ENCODE measurements at regions not wholly inside any gene's neighbourhood (a gene's known extent, or its start where the extent isn't known, plus 50 kb on each side); places are given as distances from the start of the nearest gene placed in this dataset.

DNA sequence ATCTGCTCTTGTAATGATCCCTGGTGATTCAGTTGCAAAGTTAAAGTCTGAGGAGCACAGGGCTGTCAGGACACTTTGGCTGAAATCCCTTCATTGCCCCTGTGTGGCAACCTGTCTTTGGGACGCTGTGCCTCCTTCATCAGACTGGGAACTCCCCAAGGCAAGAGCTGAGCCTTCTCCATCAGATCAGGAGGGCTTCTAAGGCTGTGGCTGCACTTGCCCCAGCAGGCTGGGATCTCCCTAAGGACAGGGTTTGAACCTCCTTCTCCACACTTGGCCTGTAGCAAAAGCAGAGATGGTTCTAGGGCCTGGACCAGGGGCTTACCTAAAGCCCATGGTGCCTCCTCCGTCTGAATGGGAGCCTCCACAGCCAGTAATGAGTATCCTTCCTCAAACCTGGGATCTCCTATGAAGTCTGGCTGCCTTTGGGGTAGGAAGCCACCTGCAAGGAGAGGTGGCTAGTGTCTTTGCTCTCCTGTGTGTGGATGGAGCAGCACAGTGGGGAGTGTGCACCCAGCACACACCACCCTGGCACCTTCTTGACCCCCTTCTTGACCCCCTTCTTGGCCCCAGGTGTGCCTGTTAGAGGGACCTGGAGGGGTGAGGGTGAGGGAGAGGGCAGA lies 79.0 kb upstream of the NKD1 start:
- H3K27me3 ChIP-seq (ENCODE audit: insufficient read depth, low read depth, severe bottlenecking), result no peaks in the 10 kb centered on the region
- no peaks in the 10 kb centered on the region for H3K9me3 ChIP-seq (ENCODE audit: severe bottlenecking)
- DNase-seq, result no peak
- TF ChIP-seq, protein P1, sequence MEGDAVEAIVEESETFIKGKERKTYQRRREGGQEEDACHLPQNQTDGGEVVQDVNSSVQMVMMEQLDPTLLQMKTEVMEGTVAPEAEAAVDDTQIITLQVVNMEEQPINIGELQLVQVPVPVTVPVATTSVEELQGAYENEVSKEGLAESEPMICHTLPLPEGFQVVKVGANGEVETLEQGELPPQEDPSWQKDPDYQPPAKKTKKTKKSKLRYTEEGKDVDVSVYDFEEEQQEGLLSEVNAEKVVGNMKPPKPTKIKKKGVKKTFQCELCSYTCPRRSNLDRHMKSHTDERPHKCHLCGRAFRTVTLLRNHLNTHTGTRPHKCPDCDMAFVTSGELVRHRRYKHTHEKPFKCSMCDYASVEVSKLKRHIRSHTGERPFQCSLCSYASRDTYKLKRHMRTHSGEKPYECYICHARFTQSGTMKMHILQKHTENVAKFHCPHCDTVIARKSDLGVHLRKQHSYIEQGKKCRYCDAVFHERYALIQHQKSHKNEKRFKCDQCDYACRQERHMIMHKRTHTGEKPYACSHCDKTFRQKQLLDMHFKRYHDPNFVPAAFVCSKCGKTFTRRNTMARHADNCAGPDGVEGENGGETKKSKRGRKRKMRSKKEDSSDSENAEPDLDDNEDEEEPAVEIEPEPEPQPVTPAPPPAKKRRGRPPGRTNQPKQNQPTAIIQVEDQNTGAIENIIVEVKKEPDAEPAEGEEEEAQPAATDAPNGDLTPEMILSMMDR (IDR thresholded peaks at IDR 0.05; ENCODE audit: low read depth, low read length), result no peak
- no peaks in the 10 kb centered on the region; the same call in 1 of the 2 replicates for H3K36me3 ChIP-seq
- H3K4me3 ChIP-seq (ENCODE audit: low read depth, low read length), result no peak overlapping the region
- peak overlapping the region; percentile 98 for H3K27ac ChIP-seq

DNA sequence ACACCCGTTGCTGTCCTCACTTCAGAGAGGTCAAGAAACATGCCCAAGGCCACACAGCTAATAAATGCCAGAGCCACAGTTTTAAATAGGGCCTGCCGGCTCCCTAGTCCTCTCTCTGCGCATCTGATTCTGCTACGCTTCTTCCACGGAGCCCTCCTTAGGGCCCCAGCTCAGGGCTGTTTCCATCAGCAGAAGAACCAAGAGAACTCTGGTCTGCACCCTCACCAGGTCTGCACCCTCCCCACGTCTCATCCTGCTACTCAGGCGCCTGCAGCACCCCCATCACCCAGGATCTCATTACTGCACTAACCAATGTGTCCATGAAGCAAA lies 79.5 kb upstream of the NKD1 start:
- TF ChIP-seq, protein P1 (IDR thresholded peaks at IDR 0.05; ENCODE audit: low read depth, low read length), result no peak
- peak overlapping the region; percentile 46 for H3K4me3 ChIP-seq (ENCODE audit: low read depth, low read length)
- DNase-seq, result no peak
- no peaks in the 10 kb centered on the region for H3K9me3 ChIP-seq (ENCODE audit: severe bottlenecking)
- peak overlapping the region; percentile 98 for H3K27ac ChIP-seq
- H3K36me3 ChIP-seq, result no peaks in the 10 kb centered on the region; the same call in 1 of the 2 replicates
- H3K27me3 ChIP-seq (ENCODE audit: insufficient read depth, low read depth, severe bottlenecking), result no peaks in the 10 kb centered on the region

DNA sequence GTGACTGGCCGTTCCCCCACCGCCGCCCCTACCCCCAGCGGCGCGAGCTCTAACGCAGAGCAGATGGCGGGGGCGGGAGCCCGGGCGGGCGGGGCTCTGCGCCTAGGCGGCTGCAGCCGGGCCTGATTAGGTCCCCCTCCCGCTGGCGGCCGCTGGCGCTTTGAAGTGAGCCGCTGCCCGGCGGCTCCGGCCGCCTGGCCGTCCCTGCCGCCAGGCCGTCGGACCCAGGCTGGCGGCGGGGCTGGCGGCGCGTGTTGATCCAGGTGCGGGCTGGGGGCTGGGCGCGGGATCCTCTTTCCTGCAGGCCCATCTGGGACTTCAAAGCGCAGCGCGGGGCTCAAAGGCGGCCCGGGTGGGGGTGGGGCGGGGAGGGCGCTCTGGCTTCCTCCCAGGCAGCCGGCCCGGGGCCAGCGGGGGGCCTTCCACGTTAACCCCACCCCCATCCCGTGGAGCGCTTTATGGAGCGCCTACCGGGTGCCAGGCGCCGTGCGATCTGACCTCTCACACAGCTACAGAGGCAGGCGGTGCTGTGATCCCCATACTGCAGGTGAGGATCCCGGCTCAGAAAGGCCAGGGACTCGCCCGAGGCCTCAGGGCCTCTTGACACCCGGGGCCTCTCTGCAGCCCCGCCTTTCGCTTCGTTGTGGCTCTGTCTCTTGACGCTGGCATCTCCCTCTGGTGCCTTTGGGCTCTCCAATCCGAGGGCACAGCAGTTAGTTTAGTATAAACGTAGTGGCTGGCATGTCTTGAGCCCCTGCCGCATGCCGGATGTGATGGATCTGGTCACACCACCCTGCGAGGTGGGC lies 80.0 kb upstream of the NKD1 start:
- H3K9me3 ChIP-seq (ENCODE audit: severe bottlenecking), result no peaks in the 10 kb centered on the region
- TF ChIP-seq, protein P1 (IDR thresholded peaks at IDR 0.05; ENCODE audit: low read depth, low read length), result no peak
- H3K27me3 ChIP-seq (ENCODE audit: insufficient read depth, low read depth, severe bottlenecking), result no peaks in the 10 kb centered on the region
- peak; percentile 91 for DNase-seq
- H3K4me3 ChIP-seq (ENCODE audit: low read depth, low read length), result peak overlapping the region; percentile 46
- H3K36me3 ChIP-seq, result no peaks in the 10 kb centered on the region; the same call in 1 of the 2 replicates
- peak overlapping the region; percentile 98 for H3K27ac ChIP-seq

DNA sequence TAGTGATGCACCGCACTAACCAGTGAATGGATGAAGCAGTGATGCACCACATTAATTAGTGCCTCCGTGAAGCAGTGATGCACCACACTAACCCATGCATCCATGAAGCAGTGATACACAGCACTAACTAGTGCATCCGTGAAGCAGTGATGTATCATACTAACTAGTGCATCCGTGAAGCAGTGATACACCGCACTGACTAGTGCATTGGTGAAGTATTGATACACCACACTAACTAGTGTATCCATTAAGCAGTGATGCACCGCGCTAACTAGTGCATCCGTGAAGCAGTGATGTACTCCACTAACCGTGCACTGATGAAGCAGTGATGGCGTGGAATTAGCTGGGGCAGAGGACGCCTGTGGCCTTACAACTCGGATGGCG lies 80.6 kb upstream of the NKD1 start:
- Histone ChIP-seq H3K4me3 (ENCODE audit: low read depth, low read length) (no peak overlapping the region), H3K36me3 (no peaks in the 10 kb centered on the region; the same call in 1 of the 2 replicates), H3K27ac (peak overlapping the region; percentile 98), H3K27me3 (ENCODE audit: insufficient read depth, low read depth, severe bottlenecking) (no peaks in the 10 kb centered on the region), H3K9me3 (ENCODE audit: severe bottlenecking) (no peaks in the 10 kb centered on the region)
- TF ChIP-seq, protein P1 (IDR thresholded peaks at IDR 0.05; ENCODE audit: low read depth, low read length), result no peak
- DNase-seq, result no peak

GRCh38 chr16:50466170-50466569 lies 82.0 kb upstream of the NKD1 start:
- Histone ChIP-seq H3K27me3 (ENCODE audit: insufficient read depth, low read depth, severe bottlenecking) (no peaks in the 10 kb centered on the region), H3K4me3 (ENCODE audit: low read depth, low read length) (no peak overlapping the region), H3K36me3 (no peaks in the 10 kb centered on the region; the same call in 1 of the 2 replicates), H3K9me3 (ENCODE audit: severe bottlenecking) (no peaks in the 10 kb centered on the region), H3K27ac (no peak overlapping the region; the same call in 1 of the 2 replicates)
- TF ChIP-seq, protein P1 (IDR thresholded peaks at IDR 0.05; ENCODE audit: low read depth, low read length), result no peak
- DNase-seq, result no peak

Measured in WERI-Rb-1 (cell line).